HG03378 (cell line): ENCODE measurements at regions not wholly inside any gene's neighbourhood (a gene's known extent, or its start where the extent isn't known, plus 50 kb on each side); places are given as distances from the start of the nearest gene placed in this dataset.

ENCODE experiments used
- ATAC-seq: cut with Tn5 transposase; IDR thresholded peaks from one replicate; pipeline ENCODE4 v1.9.1; 2021; ENCODE audit warnings: mild to moderate bottlenecking, moderate library complexity; ENCODE audit not compliant: unreplicated experiment

- ATAC-seq = no peak
Measured at GRCh38 chr13:47463002-47463401, 538.1 kb downstream of the SUCLA2 start.

- no peak for ATAC-seq
Measured at GRCh38 chr13:47461816-47462215, 539.3 kb downstream of the SUCLA2 start.

- ATAC-seq = no peak
Measured at GRCh38 chr13:47459512-47459911, 541.6 kb downstream of the SUCLA2 start.

- no peak for ATAC-seq
Measured at GRCh38 chr13:47457626-47458025, 543.4 kb downstream of the SUCLA2 start.

- no peak for ATAC-seq
Measured at GRCh38 chr13:47455626-47456025, 545.4 kb downstream of the SUCLA2 start.

DNA sequence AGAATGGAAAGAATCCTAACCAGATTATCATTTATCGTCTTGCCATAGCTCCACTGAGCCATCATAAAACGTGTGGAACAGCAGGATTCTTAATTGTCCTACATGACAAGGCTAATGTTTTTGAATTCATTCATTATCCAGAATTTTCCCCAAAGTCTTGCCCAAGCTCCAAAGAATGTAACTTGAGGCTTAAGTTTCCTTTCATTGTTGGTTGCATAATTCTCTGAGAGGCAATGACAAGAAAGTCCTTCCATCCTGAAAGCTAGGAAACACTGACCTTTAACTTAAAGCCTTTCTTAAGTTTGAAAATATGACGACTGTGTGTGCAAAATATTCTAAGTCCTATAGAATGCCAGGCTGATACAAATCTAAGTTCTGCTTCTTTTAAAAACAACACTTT, 546.1 kb downstream of the SUCLA2 start:
- no peak for ATAC-seq

- ATAC-seq = no peak
Measured at GRCh38 chr13:47437406-47437805, 540.6 kb upstream of the HTR2A start.

DNA sequence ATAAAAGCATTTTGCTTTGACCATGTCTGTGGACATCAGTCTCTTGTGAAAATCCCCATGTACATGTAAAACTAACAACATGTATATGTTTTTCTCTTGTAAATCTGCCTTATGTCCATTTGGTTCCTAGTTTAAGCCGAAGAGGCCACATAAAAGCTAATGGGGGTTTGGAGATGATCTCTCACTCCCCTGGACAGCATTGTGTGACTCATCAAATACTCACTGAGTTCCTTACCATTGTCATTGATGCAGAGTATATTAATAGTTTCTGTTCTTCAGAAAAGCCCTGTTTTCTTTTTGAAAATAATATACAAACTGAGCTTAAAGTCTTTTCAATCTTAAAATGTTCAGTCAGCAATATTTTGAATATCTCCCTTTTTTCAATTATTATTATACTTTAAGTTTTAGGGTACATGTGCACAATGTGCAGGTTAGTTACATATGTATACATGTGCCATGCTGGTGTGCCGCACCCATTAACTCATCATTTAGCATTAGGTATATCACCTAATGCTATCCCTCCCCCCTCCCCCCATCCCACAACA, 536.7 kb upstream of the HTR2A start:
- no peak for ATAC-seq

DNA sequence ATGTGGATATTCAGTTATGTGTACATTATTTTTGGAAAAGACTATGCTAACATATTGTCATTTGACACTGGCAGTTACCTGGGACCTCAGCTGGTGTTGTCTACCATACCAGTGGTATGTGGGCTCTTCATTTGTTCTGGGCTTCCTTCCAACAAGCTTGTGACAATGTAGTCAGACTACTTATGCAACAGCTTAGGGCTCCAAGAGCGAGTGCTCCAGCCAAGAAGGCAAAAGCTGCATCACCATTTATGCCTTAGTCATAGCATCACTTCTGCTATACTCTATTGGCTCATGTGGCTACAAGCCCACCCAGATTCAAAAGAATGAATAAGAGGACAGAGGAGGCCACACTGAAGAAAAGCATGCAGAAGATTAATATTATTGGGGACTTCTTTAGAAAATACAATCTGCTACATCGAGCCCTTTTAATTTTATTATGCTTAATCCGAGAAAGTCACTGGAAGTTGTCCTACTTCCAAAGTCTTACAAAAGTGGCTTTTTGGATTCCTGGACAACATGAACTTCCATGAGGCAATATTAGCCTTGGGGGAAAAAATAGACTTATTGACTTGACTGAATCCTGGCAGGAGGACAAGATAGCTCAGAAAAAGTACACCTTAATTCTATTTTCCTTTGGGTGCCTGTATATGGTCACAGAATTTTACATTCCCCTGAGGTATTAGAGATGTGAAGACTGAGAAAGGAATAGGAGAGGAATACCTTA, 529.4 kb upstream of the HTR2A start:
- ATAC-seq = no peak

DNA sequence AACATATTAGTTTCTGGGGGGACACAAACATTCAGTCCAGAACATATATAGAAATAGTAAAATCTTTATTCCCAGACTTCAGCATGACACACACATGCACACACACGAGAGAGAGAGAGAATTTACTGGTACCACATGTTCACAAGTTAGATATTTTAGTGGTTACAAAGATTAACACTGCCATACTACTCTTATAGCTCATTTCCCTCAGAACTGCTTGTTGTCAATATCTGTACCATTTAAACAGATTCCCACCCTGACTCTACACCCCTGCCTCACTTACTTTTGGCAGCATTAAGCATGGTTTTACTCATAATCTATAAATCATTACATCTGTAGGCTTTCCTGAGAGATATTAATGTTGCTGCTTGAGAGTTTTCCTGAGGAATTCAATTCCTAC, 524.7 kb upstream of the HTR2A start:
- no peak for ATAC-seq

GRCh38 chr13:47420568-47420967, 523.7 kb upstream of the HTR2A start:
- ATAC-seq = no peak

DNA sequence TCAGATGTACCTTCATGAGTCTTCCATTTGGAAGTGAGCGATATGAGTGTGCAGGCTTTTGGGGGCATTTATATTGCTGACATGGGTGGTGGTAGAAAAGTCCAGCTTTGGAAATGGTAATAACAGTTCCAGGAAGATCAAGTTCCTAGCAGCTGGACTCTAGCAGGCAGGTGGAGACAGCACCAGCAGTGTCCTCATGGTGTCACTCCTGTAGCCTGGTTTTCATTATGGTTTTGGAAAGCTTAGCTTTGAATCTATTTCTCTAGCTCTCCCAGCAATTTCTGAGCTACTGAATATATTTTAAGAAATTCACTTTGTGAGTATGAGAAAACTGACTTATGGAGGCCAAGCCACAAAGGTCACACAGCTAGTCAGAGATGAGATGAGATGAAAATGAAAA, 523.2 kb upstream of the HTR2A start:
- no peak for ATAC-seq

- no peak for ATAC-seq
Measured at GRCh38 chr13:47418206-47418920, 521.5 kb upstream of the HTR2A start.

DNA sequence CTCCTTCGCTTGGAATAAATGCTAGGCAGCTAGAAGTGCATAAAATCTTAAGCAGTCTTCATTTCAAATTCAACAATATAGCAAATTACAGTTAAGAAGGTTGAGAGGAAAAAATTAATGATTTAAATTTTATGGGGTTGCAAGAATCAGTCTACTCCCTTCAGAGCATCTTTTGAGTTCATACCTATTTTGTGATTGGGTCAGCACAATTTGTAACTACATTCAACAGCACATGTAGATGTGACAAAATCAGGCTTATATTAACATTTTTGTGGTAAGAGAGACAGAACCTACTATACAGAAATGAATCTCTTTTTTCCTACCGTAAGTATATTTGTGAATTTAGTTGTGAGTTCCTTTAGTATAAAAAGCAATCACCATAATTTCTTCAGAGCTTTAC, 520.6 kb upstream of the HTR2A start:
- no peak for ATAC-seq

- no peak for ATAC-seq
Measured at GRCh38 chr13:47415048-47415447, 518.2 kb upstream of the HTR2A start.

DNA sequence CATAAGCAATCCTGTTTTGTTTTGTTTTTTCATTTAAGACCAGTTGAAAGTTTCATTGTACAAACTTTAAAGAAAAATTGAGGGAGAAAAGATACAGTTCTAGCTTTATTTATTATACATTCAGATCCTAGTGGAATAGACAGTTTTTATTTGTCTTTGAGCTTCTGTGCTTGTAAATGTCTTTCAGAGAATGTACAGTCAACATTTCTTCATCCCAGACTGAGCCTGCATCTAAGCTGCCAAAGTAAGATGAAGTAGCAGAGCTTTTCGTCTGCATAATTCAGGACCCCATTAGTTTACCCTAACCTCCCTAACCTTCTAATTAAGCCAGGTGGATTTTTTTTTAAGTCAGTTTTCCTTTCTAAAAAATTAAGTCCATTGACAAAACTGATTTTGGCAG, 516.7 kb upstream of the HTR2A start:
- ATAC-seq = no peak

DNA sequence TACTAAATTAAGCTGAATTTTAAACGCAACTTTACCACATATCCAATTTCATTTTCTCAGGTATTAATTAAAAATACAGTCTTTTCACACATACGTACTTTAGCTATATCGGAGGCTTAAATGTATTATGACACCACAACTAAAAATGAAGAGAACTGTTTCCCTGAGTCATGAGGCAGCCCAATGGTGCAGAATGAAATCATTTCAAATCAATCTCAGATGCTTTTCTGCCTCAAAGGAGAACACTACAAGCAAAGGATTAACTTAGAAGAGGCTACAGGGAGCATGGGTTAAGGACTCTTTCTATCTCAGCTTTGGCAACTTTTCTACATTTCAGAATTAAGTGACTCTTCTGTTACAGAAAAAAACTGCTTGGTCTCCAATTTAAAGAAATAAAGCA, 516.3 kb upstream of the HTR2A start:
- ATAC-seq = no peak

DNA sequence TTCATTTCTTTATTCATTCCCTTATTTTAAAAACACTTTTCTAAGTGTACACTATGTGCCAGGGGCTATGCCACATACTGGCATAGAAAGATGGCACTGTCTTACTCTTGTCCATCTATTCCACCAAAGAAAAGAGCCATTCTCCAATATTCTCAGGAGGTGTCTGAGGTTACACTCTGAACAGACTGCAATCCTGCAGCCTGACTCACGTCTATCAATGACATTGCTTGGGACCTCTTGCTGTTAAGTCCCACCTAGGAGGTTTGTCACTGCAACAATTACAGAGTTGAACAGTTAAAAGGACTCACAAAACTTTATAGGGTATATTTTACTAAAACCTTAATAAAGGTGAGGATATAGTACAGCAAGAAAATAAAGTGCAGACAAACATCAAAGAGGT, 512.9 kb upstream of the HTR2A start:
- ATAC-seq = no peak

- no peak for ATAC-seq
Measured at GRCh38 chr13:47408546-47409319, 511.9 kb upstream of the HTR2A start.

DNA sequence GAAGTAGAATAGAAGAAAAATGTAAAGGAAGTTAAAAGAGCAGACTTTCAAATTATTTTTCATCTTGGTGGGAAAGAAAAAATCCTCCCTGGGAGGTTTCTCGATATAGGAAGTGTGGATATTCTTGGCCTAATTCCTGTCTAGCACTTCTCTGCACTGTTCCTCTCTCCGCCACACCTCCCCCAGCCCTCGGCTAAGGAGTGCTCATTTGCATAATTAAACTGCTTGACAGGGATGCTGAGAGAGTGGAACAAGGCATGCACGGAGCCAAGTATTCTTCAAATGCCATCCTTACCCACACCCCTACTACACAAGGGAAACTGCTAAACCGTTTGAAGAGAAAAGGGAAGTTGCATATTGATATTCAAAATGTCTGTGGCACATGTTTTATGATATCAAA, 511.0 kb upstream of the HTR2A start:
- ATAC-seq = no peak

DNA sequence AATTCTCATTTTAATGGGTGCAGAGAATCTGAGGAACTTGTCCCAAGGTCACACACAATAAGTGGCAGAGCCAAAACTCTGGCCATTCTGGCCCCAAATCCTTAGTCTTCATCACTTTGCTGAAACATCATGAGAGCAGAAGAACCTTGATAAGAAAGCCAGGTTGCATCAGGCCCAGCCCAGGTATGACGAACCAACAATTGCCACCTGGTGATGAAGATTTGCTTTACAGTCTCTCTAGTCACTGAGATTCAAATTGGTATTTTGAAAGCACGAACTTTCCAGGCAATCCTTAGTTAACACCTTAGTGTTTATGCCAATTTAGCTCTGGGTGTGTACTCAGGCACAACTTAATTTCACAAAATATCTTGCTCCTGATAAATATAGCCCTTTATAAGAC, 502.7 kb upstream of the HTR2A start:
- ATAC-seq = no peak

GRCh38 chr13:47397739-47398138, 500.9 kb upstream of the HTR2A start:
- ATAC-seq = no peak
